HG03025 (cell line): ENCODE measurements at regions not wholly inside any gene's neighbourhood (a gene's known extent, or its start where the extent isn't known, plus 50 kb on each side); places are given as distances from the start of the nearest gene placed in this dataset.
A peak's percentile ranks its signal among the peaks of the same experiment; 100 is the strongest.
"Not testable (repeated sequence)": the region's sequence is repeated elsewhere in the genome, so short reads cannot be mapped to it uniquely, and the experiment has no call there.

Experiments used
- ATAC-seq: cut with Tn5 transposase; IDR thresholded peaks from one replicate; pipeline ENCODE4 v1.9.1; 2021; ENCODE audit warnings: mild to moderate bottlenecking, moderate library complexity; ENCODE audit not compliant: unreplicated experiment, low FRiP score

DNA sequence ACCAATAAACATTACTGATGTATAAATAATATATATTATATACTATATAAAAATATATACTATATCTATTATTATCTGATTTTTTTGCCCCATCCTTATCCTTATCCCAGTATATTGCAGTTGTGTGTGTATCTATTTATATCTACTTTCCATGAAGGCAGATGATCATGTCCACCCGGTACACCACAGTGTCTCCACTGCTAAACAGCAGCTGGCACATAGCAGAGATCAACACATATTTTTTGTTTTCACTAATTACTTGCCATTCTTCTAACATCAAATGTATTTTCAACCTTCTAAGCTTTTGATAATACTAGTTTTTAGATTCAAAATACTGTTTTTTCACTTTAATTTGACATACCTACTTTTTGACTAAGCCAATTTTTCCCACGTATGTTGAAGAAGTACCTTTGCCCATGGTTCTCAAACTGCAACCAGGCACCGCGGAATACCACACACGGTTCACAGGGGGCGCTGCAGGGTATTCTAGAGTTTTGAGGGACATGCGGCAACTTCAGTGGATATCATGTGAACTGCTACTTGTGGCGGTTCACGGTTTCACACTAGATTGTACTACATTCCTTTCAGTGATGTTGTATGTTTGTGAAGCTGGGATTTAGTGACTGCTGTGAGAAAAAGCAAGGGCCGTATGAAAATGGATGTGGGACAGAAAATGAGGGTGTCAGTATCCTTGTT, 182.5 kb upstream of the NPY2R start:
- ATAC-seq: no peak

DNA sequence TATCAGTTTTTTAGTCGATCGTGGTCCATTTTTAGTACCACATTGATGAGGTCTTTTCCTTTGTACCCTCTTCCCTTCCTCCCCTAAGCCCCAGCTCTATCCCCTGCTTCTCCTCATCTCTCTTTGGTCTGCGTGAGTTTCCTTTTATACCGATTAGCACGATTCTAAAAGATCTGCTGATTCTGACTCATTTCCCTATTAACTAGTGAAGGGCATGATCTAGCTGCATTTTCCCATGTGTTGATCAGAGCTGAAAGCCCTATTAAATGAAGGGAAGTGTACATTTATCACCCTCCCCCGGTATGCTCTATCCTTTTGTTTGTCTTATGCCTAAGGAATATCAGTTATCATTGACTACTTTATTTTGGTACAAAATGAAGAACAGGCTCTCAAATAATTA, 181.7 kb upstream of the NPY2R start:
- ATAC-seq: no peak

GRCh38 chr4:155032521-155033229, 175.8 kb upstream of the NPY2R start:
- ATAC-seq: peak; percentile 45

DNA sequence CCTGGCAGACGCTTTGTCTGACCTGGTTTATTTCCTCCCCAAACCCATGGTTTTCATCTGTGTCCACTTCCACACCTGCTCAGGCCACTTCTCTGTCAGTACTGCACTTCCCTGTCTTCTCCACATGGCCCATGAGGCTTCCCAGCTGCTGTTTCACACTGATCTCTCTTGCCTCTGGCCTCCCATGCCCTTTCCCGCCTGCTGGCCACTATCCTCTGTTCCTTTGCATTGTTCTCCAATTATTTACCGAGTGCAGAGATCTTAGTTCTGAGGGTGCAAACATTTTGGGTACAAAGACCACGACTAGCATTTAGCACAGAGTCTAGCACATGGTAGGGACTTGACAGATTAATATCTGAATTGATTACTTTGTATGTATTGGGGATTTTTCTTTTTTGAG, 174.8 kb upstream of the NPY2R start:
- no peak for ATAC-seq

GRCh38 chr4:155037031-155037430, 171.4 kb upstream of the NPY2R start:
- no peak for ATAC-seq

DNA sequence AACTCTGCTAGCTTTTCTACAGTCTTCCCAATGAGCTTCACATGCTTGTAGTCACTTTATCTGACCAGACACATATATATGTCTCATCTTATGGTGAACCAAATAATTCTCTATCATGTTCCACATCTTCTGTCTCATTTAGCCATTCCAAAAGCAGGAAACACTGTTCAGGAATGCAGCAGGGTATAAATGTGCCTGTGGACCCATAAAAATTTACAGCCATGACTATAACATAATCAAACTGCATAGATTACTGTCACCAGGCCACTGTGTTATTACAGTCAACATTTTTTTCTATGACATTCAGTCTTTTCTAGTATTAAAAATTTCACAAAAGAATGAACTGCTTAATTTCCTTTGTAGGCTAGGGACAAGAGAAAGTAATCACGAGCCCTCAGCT, 170.0 kb upstream of the NPY2R start:
- no peak for ATAC-seq

DNA sequence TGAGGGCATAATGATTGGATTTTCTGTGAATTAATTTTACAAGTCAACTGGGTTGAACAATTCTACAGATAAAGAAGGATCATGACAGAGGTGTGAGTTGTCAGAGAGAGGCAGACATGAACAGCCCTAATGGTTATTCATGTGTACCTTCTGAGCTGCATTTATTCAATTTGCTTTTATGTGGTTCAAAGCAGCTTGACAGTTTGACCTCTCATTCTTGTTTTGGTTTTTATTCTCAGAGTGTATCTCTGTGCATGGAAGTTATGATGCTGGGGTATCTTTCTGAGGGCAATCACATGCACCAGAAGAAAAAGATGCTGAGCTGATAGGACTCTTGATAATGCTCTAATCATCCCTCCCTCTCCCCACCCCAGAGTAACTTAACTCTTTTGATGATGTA, 169.3 kb upstream of the NPY2R start:
- no peak for ATAC-seq

DNA sequence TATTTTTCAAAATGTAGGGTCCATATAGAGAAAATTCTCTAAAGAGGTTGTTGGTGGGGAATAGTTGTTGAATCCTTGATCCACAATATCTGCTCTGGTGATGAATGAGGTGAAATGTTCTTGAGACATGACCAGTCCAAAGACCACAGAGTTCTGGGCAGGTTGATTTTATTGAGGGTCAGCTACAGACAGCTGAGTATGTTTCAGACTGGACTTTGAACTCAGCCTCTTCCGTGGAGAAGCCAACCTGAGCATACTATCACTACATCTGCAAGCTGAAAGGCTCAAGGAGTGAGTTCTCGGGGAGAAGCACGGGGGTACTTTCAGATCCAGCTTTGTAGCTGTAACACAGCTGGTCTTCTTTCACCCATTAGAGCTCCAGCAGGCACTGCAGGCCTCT, 168.4 kb upstream of the NPY2R start:
- no peak for ATAC-seq

DNA sequence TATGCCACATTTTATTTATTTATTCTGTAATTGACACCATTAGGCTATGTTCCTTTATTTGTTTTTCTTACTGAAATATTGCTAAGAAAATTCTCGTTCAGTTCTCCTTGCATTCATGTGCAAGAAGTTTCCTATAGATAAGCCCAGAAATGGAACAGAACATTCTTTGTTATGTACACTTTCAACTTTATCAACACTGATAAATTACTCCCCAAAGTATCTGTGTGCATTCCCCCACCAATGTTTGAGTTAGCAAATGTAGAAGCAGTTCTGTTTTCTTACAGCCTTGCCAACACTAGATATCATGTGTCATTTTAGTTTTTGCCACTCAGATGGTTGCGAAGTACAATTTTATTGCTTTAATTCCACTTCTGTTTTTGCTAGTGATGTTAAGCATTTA, 166.4 kb upstream of the NPY2R start:
- no peak for ATAC-seq

DNA sequence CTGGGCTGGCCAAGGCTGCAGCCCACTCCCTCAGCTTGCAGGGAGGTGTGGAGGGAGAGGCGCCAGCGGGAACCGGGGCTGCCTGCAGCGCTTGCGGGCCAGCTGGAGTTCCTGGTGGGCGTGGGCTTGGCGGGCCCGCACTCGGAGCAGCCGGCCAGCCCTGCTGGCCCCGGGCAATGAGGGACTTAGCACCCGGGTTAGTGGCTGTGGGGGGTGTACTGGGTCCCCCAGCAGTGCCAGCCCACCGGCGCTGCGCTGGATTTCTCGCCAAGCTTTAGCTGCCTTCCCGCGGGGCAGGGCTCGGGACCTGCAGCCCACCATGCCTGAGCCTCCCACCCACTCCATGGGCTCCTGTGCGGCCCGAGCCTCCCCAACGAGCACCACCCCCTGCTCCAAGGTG, 164.2 kb upstream of the NPY2R start:
- not testable (repeated sequence) for ATAC-seq

DNA sequence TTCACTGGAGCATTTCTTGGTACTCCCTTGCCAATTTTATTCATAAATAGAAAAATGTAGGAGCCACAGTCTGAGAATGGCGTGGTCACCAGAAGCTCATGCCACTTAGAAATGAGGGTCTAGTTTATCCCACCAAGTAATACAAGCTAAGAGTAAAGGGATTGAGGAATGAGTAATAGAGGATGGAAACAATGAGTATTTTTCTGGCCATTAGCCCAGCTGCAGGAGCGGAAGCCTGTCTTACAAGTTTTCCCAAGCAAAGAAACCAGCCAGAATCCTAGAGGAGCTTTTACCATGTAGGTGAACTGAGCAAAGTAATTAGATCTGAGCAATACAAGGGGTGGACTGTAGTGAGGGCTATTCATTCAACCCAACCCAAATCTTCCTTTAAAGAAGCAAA, 160.7 kb upstream of the NPY2R start:
- no peak for ATAC-seq

GRCh38 chr4:155054042-155054441, 154.4 kb upstream of the NPY2R start:
- ATAC-seq: not testable (repeated sequence)

DNA sequence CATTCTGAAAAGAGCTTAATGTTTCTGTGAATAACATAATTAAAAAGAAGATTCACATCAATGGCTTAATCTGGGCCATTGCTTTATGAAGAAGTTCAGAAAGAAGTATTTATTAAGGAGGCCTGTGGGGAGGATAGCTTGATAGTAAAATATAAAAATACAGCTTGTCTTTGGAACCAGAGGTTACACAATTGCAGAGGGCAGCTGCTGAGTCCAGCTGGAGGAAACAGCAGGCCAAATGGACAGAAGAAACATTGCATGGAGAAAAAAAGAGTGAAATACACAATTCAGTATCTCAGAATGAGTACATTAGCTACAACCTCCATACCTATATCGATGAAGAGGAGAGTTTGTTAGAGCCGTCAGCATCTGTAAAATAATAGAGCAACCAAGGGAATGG, 148.0 kb upstream of the NPY2R start:
- no peak for ATAC-seq

GRCh38 chr4:155060873-155061272, 147.6 kb upstream of the NPY2R start:
- no peak for ATAC-seq

- no peak for ATAC-seq
Measured at GRCh38 chr4:155062948-155063347, 145.5 kb upstream of the NPY2R start.

DNA sequence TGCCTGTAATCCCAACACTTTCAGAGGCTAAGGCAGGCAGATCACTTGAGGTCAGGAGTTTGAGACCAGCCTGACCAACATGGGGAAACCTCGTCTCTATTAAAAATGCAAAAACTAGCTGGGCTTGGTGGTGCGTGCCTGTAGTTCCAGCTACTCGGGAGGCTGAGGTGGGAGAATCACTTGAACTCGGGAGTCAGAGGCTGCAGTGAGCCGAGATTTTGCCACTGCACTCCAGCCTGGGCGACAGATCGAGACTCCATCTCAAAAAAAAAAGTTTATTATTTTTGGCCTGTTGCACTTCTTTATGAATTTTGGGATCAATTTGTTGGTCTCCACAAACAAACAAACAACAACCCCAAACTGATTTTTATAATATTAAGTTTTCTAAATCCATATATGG, 143.5 kb upstream of the NPY2R start:
- not testable (repeated sequence) for ATAC-seq

DNA sequence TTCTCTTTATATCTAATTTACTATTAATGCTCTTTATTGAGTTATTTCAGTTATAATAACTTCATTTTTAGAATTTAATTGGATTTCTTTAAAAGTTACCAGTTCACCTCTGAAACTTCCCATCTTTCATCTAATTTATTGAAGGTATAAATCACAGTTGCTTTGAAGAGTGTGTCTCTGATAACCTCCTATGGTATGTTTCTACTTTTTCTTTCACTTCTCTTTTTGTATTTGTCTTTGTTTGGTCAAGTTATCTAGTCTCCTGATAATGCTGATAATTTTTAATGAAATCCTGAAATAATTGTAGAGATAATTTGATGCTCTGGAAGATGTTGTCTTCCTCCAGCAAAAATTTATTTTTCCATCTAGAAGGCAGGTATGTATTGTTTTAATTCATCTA, 141.6 kb upstream of the NPY2R start:
- ATAC-seq: no peak

DNA sequence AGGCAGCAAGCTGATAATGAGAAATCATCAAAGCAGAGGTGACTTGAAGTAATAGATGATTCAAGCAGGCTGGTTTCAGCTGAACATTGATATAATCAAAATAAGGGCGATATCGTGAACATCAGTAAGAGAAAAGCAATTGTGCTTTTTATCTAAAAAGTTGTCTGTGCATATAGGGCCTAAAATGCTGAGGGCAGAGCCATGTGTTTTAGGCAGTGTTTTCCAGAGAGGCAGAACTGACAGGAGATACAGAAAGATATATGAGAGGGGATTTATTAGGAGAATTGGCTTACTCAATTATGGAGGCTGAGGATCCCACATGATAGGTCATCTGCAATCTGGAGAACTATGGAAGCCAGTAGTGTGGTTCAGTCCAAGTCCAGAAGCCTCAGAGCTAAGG, 136.5 kb upstream of the NPY2R start:
- no peak for ATAC-seq

- ATAC-seq: no peak
Measured at GRCh38 chr4:155072417-155072816, 136.0 kb upstream of the NPY2R start.

GRCh38 chr4:155073852-155074251, 134.6 kb upstream of the NPY2R start:
- ATAC-seq: no peak

GRCh38 chr4:155076256-155076785, 132.1 kb upstream of the NPY2R start:
- no peak for ATAC-seq
